T1000 (cell line): ENCODE measurements at regions not wholly inside any gene's neighbourhood (a gene's known extent, or its start where the extent isn't known, plus 50 kb on each side); places are given as distances from the start of the nearest gene placed in this dataset.
A peak's percentile ranks its signal among the peaks of the same experiment; 100 is the strongest.

ENCODE experiments used
- DNase-seq: peaks from one replicate; lab custom pipeline; 2025; ENCODE audit warnings: mixed read lengths; lab: John Stamatoyannopoulos, UW

- no peak for DNase-seq
Measured at GRCh38 chr2:196224756-196225155, 53.4 kb upstream of the STK17B start.

GRCh38 chr2:196225213-196225612 lies 53.8 kb upstream of the STK17B start:
- DNase-seq = no peak

GRCh38 chr2:196226058-196226706 lies 54.8 kb upstream of the STK17B start:
- no peak for DNase-seq

- DNase-seq = no peak
Measured at GRCh38 chr2:196226707-196227065, 55.3 kb upstream of the STK17B start.

- DNase-seq = no peak
Measured at GRCh38 chr2:196229013-196229412, 57.6 kb upstream of the STK17B start.

- DNase-seq = no peak
Measured at GRCh38 chr2:196230061-196230854, 58.9 kb upstream of the STK17B start.

GRCh38 chr2:196233021-196233804 lies 61.8 kb upstream of the STK17B start:
- DNase-seq = peak; percentile 40

- DNase-seq = no peak
Measured at GRCh38 chr2:196233805-196234475, 62.6 kb upstream of the STK17B start.

- DNase-seq = no peak
Measured at GRCh38 chr2:196234672-196235071, 63.3 kb upstream of the STK17B start.

- no peak for DNase-seq
Measured at GRCh38 chr2:196238836-196239380, 67.5 kb upstream of the STK17B start.

GRCh38 chr2:196239622-196240587 lies 68.5 kb upstream of the STK17B start:
- peak; percentile 37 for DNase-seq

- DNase-seq = no peak
Measured at GRCh38 chr2:196241175-196241574, 69.8 kb upstream of the STK17B start.

- no peak for DNase-seq
Measured at GRCh38 chr2:196242131-196242620, 70.8 kb upstream of the STK17B start.

- DNase-seq = no peak
Measured at GRCh38 chr2:196244516-196244915, 73.1 kb upstream of the STK17B start.

GRCh38 chr2:196244966-196245365 lies 73.6 kb upstream of the STK17B start:
- DNase-seq = no peak

GRCh38 chr2:196245378-196246140 lies 74.2 kb upstream of the STK17B start:
- DNase-seq = no peak

GRCh38 chr2:196247114-196247975 lies 76.0 kb upstream of the STK17B start:
- DNase-seq = no peak

- no peak for DNase-seq
Measured at GRCh38 chr2:196247976-196248280, 76.5 kb upstream of the STK17B start.

- no peak for DNase-seq
Measured at GRCh38 chr2:196248467-196249094, 77.2 kb upstream of the STK17B start.
